ENCODE measurements at regions not wholly inside any gene's neighbourhood (a gene's known extent, or its start where the extent isn't known, plus 50 kb on each side); places are given as distances from the start of the nearest gene placed in this dataset.

- Histone ChIP-seq H2BK15ac (ENCODE audit: low read depth, low read length) (no peak overlapping the region), H3K4me3 (ENCODE audit: insufficient read depth, low read depth, low read length) (no peak overlapping the region), H2AFZ (replicated peaks; ENCODE audit: low read length, poor library complexity) (no peak overlapping the region), H4K5ac (ENCODE audit: low read depth, low read length) (no peak overlapping the region), H3K27ac (ENCODE audit: insufficient read depth, low read length) (no peak overlapping the region), H3K4me2 (ENCODE audit: low read depth, low read length) (no peak overlapping the region), H2BK20ac (ENCODE audit: low read depth, low read length) (no peak overlapping the region), H3K56ac (ENCODE audit: extremely low read depth, insufficient read depth, low read length) (no peak overlapping the region), H2BK120ac (ENCODE audit: low read depth, low read length) (no peak overlapping the region), H2AK5ac (ENCODE audit: low read depth, low read length) (no peak overlapping the region), H3K4me1 (ENCODE audit: control insufficient read depth, insufficient read depth, low read length) (no peaks in the 10 kb centered on the region), H2AK9ac (replicated peaks; ENCODE audit: low read depth, low read length, poor library complexity) (no peak overlapping the region), H3K14ac (replicated peaks; ENCODE audit: low read depth, low read length) (no peak overlapping the region), H4K91ac (ENCODE audit: insufficient read depth, low read depth, low read length) (no peak overlapping the region), H3K9me3 (ENCODE audit: control insufficient read depth, insufficient read depth, low read length) (no peaks in the 10 kb centered on the region), H3K4ac (ENCODE audit: low read depth, low read length) (no peak overlapping the region), H3K9me1 (ENCODE audit: insufficient read depth, low read length) (no peaks in the 10 kb centered on the region), H4K20me1 (ENCODE audit: insufficient read depth, low read length) (no peaks in the 10 kb centered on the region), H3K23ac (ENCODE audit: low read depth, low read length) (no peak overlapping the region), H3K9ac (ENCODE audit: low read depth, low read length) (no peak overlapping the region), H3K36me3 (ENCODE audit: control insufficient read depth, insufficient read depth, low read length) (no peaks in the 10 kb centered on the region), H3K79me1 (ENCODE audit: low read depth in 1 of 2, low read length in 2 of 2) (no peaks in the 10 kb centered on the region), H3K27me3 (ENCODE audit: control insufficient read depth, insufficient read depth, low read length) (peaks cover 9% of the 10 kb centered on the region), H2BK5ac (ENCODE audit: low read depth, low read length, poor library complexity, severe bottlenecking) (no peak overlapping the region), H3K18ac (ENCODE audit: low read depth, low read length) (no peak overlapping the region), H4K8ac (ENCODE audit: low read depth in 2 of 2, low read length in 2 of 2) (no peak overlapping the region)
- in situ Hi-C loops (cut with MboI; ENCODE audit: low sequenced_read_pairs) = no loop called here
- dilution Hi-C loops (cut with HindIII; ENCODE audit: low sequenced_read_pairs, unreplicated experiment) = no loop called here
- CTCF ChIA-PET = no interaction called here
- DNase-seq = no peak
- TF ChIP-seq RFX5 (IDR thresholded peaks at IDR 0.05; ENCODE audit: low read depth, low read length) = no peak
- no peak for TF ChIP-seq RAD21 (IDR thresholded peaks at IDR 0.05; ENCODE audit: low read length)
- no peak for TF ChIP-seq ELK1 (IDR thresholded peaks at IDR 0.05; ENCODE audit: borderline replicate concordance, low read depth, low read length)
- no peak for TF ChIP-seq FOS (IDR thresholded peaks at IDR 0.05; ENCODE audit: low read depth, low read length)
- no peak for TF ChIP-seq MAZ (IDR thresholded peaks at IDR 0.05; ENCODE audit: borderline replicate concordance, low read depth, low read length)
- TF ChIP-seq MXI1 (IDR thresholded peaks at IDR 0.05; ENCODE audit: borderline replicate concordance, low read depth, low read length) = no peak
- no peak for TF ChIP-seq USF2 (IDR thresholded peaks at IDR 0.05; ENCODE audit: low read depth, low read length)
- no peak for TF ChIP-seq CEBPB (IDR thresholded peaks at IDR 0.05; ENCODE audit: low read depth, low read length)
- no peak for TF ChIP-seq BHLHE40 (IDR thresholded peaks at IDR 0.05; ENCODE audit: low read depth, low read length)
- TF ChIP-seq CHD1 (IDR thresholded peaks at IDR 0.05; ENCODE audit: low read depth, low read length) = no peak
- TF ChIP-seq MAFK (IDR thresholded peaks at IDR 0.05; ENCODE audit: low read depth, low read length) = no peak
- no peak for TF ChIP-seq CTCF (conservative IDR thresholded peaks at IDR 0.05; ENCODE audit: low read depth, low read length)
- no peak for TF ChIP-seq SMC3 (IDR thresholded peaks at IDR 0.05; ENCODE audit: low read depth, low read length)
- TF ChIP-seq RCOR1 (IDR thresholded peaks at IDR 0.05; ENCODE audit: insufficient replicate concordance, low read length) = no peak
- no peak for TF ChIP-seq POLR2A (IDR thresholded peaks at IDR 0.05; ENCODE audit: low read depth, low read length)
- no peak for TF ChIP-seq NFE2L2 (IDR thresholded peaks at IDR 0.05; ENCODE audit: low read depth, low read length)
- POLR2A ChIA-PET (ENCODE audit: unreplicated experiment) = no interaction called here
- BruUV-seq (replicated peaks) = no TSS peak
- no peak for ATAC-seq (ENCODE audit: low read depth)
- intact Hi-C loops (cut with micrococcal nuclease) = no loop called here
These were observed 70.8 kb upstream of the ZNRF2 start for GRCh38 chr7:30213637-30214036.

All from IMR-90 (cell line).